Activated CD4-positive, alpha-beta T cell treated with anti-CD3 and anti-CD28 coated beads for 48 hours (primary cell): ENCODE measurements at regions not wholly inside any gene's neighbourhood (a gene's known extent, or its start where the extent isn't known, plus 50 kb on each side); places are given as distances from the start of the nearest gene placed in this dataset.
"Not testable (repeated sequence)": the region's sequence is repeated elsewhere in the genome, so short reads cannot be mapped to it uniquely, and the experiment has no call there.

Experiments
- DNase-seq: peaks from one replicate; pipeline ENCODE4 v3.0.0-alpha.2; 2020

- DNase-seq: no peak
Measured at GRCh38 chr1:30525971-30526651, 197.3 kb downstream of the MATN1 start.

- DNase-seq: no peak
Measured at GRCh38 chr1:30525631-30525970, 197.8 kb downstream of the MATN1 start.

- no peak for DNase-seq
Measured at GRCh38 chr1:30524840-30525617, 198.4 kb downstream of the MATN1 start.

GRCh38 chr1:30524025-30524555 is 199.3 kb downstream of the MATN1 start:
- DNase-seq: not testable (repeated sequence)

- no peak for DNase-seq
Measured at GRCh38 chr1:30523055-30524020, 200.0 kb downstream of the MATN1 start.

GRCh38 chr1:30522031-30523004 is 201.1 kb downstream of the MATN1 start:
- no peak for DNase-seq

- no peak for DNase-seq
Measured at GRCh38 chr1:30521261-30521865, 202.0 kb downstream of the MATN1 start.

GRCh38 chr1:30520476-30520875 is 202.9 kb downstream of the MATN1 start:
- DNase-seq: no peak

GRCh38 chr1:30519201-30519763 is 204.1 kb downstream of the MATN1 start:
- DNase-seq: no peak

- no peak for DNase-seq
Measured at GRCh38 chr1:30518696-30519095, 204.7 kb downstream of the MATN1 start.

- DNase-seq: no peak
Measured at GRCh38 chr1:30518186-30518585, 205.2 kb downstream of the MATN1 start.

- DNase-seq: not testable (repeated sequence)
Measured at GRCh38 chr1:30517666-30518065, 205.7 kb downstream of the MATN1 start.

- DNase-seq: not testable (repeated sequence)
Measured at GRCh38 chr1:30517241-30517640, 206.1 kb downstream of the MATN1 start.

GRCh38 chr1:30516485-30516858 is 206.9 kb downstream of the MATN1 start:
- no peak for DNase-seq

GRCh38 chr1:30515755-30516484 is 207.5 kb downstream of the MATN1 start:
- no peak for DNase-seq

- DNase-seq: no peak
Measured at GRCh38 chr1:30514945-30515344, 208.4 kb downstream of the MATN1 start.

GRCh38 chr1:30514137-30514654 is 209.2 kb downstream of the MATN1 start:
- DNase-seq: no peak

GRCh38 chr1:30513396-30514136 is 209.8 kb downstream of the MATN1 start:
- DNase-seq: no peak

GRCh38 chr1:30512914-30513265 is 210.5 kb downstream of the MATN1 start:
- DNase-seq: no peak
